HG03060 (cell line): ENCODE measurements at regions not wholly inside any gene's neighbourhood (a gene's known extent, or its start where the extent isn't known, plus 50 kb on each side); places are given as distances from the start of the nearest gene placed in this dataset.
"Not testable (repeated sequence)": the region's sequence is repeated elsewhere in the genome, so short reads cannot be mapped to it uniquely, and the experiment has no call there.

Experiments
- ATAC-seq: cut with Tn5 transposase; IDR thresholded peaks from one replicate; pipeline ENCODE4 v1.9.1; 2021; ENCODE audit warnings: low read depth, moderate number of reproducible peaks; ENCODE audit not compliant: unreplicated experiment

DNA sequence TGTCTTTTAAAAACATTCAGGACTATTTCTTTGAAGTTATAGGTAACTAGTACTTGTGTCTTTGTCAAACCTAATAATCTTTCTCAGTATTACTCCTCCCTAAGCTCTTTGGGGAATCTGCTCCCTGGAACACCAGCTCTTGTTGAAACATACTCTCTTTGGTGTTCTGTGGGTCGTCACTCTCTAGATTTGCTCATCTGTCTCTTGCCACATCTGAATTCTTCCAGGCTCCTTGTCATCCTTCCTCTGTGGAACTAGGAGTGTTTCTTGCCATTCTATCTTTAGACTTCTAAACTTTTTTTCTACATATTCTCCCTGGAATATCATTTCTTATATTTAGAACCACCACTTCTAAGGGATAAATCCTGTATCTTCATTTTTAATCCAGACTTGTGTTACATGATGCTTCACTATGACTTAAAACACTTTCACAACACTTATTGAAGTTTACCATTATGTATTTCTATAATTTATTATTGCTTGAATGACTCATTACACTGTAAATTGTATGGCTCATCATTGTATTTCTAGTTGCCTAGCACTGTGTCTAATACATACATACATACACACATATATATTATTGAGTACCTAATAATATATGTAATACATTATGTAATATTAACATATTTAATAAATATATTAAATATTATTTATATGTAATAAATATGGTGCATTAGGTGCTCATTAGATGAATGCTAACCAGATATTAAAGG lies 186.1 kb downstream of the TMA16 start:
- no peak for ATAC-seq

DNA sequence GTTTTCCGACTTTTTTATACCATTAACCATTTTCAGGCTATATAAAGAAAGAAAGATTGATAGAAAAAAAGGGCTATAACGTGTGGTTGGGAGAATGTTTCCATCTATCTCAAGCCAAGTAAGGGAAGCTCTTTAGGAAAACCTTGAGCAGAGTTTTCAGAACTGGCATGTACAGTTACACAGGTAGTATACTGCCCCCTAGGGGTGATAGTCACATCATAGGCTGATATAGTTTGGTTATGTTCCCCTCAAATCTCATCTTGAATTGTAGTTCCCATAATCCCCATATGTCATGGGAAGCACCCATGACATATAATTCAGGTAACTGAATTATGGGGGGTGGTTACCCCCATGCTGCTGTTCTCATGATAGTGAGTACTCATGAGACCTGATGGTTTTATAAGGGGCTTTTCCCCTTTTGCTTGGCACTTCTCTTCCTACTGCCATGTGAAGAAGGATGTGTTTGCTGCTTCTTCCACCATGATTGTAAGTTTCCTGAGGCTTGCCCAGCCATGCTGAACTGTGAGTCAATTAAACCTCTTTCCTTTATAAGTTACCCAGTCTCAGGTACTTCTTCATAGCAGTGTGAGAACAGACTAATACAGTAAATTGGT lies 186.8 kb downstream of the TMA16 start:
- ATAC-seq = no peak

DNA sequence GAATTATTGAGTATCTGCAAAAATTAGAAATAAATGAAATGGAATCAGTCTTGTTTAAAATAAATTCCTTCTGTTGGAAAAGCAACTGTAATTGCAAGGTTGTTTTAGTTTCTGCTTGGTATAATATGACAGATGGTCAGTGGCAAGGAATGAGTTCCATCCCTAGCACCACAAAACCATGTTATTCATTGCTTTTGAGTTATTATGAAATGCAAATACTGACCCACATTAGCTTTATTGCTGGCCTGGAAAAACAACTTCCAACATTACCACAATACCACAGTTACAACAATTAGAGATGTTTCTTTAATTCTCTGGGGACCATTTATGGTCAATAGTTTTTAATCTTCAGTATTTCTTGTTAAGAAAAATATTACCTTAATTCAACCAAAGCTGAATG lies 194.4 kb downstream of the TMA16 start:
- no peak for ATAC-seq

DNA sequence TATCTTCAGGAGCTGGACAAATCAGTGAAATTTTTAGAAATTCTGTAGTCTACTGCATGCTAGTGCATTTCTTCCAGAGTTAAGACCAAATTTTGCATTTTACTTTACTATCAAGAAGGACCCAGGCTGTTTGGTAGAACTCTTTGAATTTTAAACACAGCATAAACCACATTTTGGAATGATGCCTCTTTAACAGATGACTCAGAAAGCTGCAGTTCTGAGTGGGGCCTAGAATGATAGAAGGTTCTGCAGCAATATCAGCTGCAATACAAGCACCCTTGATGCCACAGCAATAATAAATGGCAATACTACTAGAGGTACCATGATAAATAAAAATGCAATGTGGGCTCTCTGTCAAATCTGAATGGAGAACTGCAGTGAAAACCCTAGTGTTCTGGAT lies 198.7 kb downstream of the TMA16 start:
- no peak for ATAC-seq

DNA sequence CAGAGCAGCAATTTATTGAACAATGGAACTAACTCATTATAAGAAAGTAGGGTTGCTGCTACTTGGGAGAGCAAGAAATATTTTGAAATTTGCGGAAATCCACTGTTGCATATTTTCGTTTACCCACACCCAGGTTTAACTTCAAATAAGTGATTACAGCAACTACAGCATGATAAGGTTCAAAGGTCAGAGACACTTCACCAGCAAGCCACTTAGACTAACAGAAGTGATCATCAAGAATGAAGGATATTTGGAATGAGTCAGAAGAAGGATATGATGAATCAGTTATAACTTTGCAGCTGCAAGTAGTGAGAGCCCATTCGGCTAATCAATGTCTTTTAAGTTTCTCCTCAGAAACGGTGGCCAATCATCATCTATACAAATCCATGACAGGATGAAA lies 199.3 kb downstream of the TMA16 start:
- no peak for ATAC-seq

DNA sequence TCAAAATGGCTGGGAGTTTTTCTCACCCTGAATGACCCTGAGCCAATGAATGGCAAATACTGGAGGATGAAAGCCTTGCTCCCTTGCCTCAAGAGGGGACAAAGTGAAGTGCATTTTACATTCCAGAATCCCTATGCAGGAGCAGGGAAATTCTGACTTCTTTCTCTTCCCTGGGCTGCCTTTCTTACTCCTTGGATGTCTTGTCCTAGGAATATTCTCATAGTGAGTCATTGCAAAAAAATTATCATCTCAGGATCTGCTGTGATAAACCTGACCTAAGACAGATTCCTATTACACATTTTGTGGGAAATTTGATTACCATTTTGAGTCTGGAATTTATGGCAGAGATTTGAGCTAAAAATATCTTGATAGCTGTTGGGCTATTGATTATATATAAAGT lies 199.9 kb downstream of the TMA16 start:
- no peak for ATAC-seq

DNA sequence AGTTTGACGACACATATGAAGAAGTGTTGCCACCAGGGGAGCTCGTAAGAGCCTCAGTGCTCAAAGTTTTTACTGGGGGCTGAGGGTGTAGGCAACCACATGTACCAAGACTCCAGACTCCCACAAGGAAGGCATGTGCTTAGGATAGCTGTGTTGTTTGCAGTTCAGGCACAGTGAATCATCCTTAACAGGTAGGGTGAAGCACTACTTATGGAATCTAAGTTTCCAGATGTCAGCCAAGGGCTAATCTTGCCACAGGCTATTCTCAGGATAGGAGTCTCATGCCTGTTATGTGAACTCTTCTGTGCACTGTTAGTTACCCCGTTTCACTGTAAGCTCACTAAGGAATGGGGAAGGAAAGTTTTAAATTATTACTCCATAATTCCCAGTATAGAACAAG lies 202.6 kb downstream of the TMA16 start:
- ATAC-seq = no peak

DNA sequence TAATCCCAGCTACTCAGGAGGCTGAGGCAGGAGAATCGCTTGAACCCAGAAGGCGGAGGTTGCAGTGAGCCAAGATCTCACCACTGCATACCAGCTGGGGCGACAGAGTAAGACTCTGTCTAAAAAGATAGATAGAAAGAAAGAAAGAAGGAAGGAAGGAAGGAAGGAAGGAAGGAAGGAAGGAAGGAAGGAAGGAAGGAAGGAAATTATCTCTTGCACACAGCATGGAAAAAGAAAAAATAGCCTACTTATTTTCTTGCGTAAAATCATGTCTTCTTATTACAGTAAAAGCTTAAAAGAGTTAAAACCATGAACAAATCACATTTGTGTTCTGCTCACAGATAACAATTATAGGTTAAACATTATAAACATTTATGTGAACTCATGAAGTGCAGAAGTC lies 205.9 kb downstream of the TMA16 start:
- not testable (repeated sequence) for ATAC-seq

DNA sequence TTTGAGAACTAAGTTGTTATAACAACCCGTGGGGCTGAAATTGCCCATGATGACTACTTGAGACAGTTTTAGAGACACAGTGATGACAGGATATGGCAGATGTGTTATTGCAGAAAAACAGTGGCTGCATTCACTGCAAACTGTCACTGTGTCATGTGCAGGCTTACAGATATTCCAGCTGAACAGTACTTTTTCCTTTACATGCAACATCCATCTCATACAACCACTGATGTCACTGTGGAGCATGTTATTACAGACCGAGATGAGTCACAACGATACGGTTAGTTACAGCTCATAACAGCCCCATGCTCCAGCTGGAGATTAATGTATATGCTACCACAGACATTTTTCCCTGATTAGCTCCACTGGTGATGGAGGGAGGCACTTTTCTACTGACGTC lies 207.4 kb downstream of the TMA16 start:
- ATAC-seq = peak; percentile 97

DNA sequence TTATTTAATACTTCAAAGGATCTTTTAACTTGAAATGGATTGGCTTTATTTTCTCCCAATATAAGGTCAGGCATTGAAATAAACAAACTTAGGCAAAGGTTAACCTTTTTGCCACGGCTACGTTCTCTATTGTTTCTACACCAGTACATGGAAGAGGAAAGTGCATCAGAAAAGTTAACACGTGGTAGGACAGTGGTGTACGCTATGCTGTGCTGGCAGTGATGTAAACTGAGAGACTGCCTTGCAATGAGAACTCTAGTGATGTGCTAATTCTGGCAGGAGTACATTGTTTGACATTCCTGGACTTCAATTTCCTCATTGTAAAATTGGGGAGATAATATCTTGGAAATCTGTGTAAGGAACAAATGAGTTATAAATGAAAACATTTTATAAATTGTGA lies 208.2 kb downstream of the TMA16 start:
- no peak for ATAC-seq

DNA sequence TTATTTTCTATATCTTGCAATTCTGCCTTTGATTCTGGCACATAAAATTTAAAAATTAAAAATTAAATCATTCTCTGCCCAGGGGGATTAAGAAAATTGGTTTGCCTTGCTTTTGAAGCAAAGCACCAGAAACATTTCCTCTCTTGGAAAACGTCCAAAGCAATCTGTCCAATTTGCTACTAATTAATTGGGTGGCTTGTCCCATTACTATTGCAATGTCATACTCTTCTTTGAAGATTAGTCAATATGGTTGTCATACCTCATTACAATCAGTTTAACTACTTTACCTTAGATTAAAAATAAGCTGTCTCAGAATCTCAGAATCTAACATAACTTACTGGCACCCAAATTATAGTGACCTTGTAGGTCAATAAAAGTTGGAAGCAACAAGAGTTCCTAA lies 208.8 kb downstream of the TMA16 start:
- ATAC-seq = no peak

DNA sequence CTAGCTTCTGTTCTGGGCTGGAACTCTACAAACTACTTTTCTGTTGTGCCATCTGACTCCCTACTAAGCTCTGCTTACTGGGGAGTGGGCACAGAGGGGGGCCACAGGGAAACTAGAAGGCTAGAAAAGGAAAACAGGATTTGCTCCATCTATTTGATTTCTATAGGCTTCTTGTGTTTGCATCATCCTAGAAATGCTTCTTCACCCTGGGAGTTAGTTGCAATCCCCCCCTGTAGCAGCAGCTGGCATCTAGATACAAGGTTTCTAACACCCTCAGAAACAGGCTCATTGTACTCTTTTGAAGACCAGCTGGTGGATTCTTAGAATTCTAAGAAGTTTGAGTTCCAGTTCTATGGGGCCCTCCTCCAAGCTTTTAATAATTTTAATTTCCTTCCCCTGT lies 213.4 kb downstream of the TMA16 start:
- ATAC-seq = no peak

DNA sequence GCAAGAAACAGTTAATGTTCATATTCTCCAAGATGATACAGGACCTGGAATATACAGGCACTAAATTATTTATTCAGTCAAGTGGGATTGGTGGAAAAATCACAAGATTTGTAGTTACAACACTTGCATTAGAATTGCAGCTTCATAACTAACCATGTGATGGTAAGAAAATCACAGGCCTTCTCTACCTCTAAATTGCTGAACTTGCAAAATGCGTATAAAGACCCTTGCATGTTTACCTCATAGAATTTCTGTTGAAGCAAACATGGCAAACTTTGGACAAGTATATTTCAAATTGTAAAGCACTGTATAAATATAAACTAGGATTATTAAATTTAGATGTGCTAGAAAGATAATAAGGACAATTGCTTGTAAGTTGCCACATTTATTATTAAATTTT lies 215.1 kb downstream of the TMA16 start:
- no peak for ATAC-seq

DNA sequence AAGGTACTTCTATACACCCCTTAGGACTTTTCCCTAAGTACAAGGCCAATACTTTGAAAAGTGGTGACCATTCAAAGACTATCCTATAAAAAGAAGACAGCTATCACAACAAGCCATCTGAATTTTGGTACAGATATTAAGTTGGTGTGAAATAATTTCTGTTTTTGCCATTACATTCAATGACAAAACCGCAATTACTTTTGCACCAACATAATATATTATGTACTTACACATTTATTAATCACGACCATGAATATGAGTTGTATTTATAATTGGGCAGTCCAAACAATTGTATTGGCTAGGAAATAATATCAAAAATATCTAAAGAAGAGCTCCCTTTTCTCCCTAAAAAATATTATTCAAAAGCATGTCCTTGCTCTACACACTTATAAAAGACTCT lies 215.7 kb downstream of the TMA16 start:
- ATAC-seq = no peak

DNA sequence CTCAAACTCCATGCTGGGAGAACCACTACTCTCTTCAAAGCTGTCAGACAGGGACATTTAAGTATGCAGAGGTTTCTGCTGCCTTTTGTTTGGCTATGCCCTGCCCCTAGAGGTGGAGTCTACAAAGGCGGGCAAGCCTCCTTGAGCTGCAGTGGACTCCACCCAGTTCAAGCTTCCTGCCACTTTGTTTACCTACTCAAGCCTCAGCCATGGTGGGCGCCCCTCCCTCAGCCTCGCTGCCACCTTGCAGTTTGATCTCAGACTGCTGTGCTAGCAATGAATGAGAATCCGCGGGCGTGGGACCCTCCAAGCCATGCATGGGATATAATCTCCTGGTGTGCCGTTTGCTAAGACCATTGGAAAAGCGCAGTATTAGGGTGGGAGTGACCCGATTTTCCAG lies 230.0 kb downstream of the TMA16 start:
- not testable (repeated sequence) for ATAC-seq

DNA sequence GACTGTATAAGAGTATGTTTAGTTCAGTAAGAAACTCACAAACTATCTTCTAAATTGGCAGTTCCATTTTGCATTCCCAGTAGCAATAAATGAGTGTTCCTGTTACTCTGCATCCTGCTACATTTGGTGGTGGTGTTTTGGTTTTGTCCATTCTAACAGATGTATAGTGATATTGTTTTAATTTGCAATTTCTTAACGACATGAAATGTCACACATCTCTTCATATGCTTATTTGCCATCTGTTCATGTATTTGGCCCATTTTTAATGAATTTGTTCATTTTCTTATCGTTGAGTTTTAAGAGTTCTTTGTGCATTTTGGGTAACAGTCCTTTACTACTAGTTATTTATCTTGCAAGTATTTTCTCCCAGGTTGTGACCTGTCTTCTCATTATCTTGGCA lies 232.2 kb downstream of the TMA16 start:
- ATAC-seq = no peak

DNA sequence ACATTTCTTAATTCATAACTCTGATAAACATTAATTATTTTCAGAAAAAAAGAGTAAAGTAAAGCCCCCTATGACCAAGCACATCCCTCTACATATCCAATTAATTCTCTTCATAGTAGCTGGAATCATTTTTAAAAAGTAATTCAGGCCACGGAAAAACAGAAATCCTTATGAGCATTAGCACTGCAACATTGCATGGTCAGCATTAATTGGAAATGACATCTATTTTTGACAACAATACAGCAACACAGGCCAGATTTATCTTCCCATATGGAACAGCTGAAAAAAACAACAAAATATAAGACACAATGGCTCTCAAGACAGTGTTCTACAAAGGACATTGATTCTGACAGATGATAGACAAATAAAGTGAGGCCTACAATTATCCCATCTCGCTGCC lies 236.6 kb downstream of the TMA16 start:
- no peak for ATAC-seq

DNA sequence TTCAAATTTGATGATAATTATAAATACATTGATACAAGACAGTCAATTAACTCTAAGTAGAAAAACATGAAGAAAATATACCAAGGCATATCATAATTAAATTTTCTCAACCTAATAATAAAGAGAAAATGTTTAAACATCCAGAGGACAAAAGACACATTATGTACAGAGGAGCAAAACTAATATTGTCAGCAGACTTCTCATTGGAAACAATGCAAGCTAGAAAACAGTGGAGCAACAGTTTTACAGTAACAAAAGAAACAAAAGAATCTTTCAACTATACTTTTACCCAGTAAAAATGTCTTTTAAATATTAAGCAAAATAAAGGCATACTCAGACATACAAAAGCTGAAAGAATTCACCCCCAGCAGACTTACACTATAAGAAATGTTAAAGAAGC lies 238.0 kb downstream of the TMA16 start:
- ATAC-seq = no peak

DNA sequence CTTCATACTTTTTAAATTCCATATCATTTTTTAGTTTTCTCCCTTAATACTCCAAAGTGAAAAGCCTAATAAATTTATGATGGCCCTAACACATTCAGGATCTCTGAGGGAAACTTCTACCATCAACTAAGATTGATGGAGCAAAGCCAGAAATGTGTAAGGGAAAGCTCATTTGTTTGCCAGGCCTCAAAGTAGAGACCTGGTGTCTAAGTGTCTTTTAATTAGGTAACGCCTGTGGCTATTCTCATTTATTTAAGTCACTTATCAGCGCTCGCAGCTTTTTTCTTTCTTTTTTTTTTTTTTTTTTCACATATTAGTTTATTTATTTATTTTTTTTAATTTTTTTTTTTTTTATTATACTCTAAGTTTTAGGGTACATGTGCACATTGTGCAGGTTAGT lies 242.4 kb downstream of the TMA16 start:
- ATAC-seq = no peak

DNA sequence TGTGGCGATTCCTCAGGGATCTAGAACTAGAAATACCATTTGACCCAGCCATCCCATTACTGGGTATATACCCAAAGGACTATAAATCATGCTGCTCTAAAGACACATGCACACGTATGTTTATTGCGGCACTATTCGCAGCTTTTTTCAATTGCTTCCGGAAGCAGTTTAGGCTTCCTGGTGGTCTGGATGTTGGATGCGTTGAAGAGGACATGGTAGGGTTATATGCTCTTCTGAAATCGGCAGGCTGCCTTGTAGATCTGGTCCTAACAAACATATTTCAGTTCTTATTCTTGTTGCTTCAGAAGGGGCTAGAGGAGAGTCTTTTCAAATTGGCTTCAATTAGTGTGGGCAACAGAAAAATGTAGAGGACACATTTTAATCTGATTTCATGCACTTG lies 243.4 kb downstream of the TMA16 start:
- not testable (repeated sequence) for ATAC-seq

DNA sequence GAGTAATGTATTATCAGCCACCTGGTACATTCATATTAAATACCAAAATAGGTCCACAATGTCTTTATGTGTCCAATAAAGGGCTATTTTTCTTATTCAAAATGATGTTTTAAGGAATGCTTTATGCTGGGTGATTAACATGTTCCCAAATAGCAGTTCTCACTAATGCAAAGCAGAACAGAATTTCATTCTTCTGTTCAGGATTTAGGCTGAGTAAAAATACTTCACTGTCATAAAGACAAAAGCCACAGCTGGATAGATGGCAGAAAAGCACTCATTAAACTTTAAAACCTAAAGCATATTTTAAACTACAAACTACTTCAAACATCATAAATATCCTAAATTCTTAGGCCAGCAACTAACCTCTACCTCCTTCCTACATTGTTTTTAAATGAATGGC lies 244.0 kb downstream of the TMA16 start:
- ATAC-seq = no peak

DNA sequence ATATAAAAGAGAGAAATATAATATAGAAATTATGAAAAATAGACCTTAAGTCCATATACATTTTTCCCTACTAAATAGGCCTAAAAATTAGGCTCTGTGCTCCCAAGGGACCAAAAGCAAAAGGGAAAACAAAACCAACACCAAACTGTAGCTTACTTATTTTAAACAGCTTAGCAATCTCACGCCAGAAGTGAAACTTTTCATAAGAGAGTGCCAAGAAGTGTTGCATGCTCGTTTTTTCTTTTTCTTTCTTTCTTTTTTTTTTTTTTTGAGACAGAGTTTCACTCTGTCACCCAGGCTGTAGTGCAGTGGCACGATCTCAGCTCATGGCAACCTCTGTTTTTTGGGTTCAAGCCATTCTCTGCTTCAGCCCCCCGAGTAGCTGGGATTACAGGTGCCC lies 250.4 kb downstream of the TMA16 start:
- ATAC-seq = peak; percentile 95

DNA sequence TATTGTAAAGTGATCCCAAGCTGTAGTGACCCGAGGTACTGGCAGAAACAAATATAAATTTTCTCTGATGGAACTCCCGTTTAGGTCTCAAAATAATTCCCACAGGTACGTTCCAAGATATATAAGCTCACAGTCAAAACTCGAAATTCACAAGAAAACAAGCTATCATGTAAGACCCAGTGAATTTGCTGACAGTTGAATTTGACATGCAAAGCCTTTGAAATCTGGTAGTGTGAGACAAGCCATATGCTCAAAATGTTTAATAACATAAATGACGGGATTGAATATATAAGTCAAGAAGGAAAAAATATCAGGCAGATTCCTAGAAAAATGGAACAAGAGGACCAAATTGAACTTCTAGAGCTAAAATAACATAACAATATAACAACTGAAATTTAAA lies 252.8 kb downstream of the TMA16 start:
- no peak for ATAC-seq
